VCaP (cell line): ENCODE measurements at regions not wholly inside any gene's neighbourhood (a gene's known extent, or its start where the extent isn't known, plus 50 kb on each side); places are given as distances from the start of the nearest gene placed in this dataset.

Experiments
- H3K27ac ChIP-seq: fragments of 450-650 bp; 2 replicates; pipeline ENCODE4 v1.5.1; 2017
- CTCF ChIP-seq: fragments of 450-650 bp; conservative IDR thresholded peaks from 2 replicates; pipeline ENCODE4 v1.5.1; 2017; ENCODE audit warnings: mild to moderate bottlenecking, moderate library complexity

DNA sequence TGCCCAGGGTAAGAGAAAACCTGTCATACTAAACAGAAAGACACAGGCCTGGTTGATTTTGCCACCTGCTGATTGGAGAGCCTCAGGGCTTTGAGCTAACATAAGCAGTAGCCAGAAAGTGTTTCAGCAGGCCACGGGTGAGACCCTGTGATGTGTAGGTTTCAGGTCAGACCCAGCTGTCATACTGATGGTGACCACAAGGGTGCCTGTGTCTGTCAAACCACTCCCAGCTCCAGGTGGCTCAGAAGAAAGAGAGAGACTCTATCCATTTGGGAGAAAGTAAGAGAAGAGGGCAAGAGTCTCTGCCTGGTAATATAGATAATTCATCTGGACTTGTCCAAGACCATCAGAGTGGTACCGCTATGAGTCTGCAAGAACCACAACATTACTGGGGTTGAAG lies 72.8 kb upstream of the NLRP2B start:
- H3K27ac ChIP-seq: no peak overlapping the region
- TF ChIP-seq CTCF: no peak

- H3K27ac ChIP-seq: no peak overlapping the region
- no peak for TF ChIP-seq CTCF
Measured at GRCh38 chrX:57741107-57741506, 61.0 kb upstream of the NLRP2B start.

GRCh38 chrX:57737881-57738280 lies 57.8 kb upstream of the NLRP2B start:
- no peak overlapping the region for H3K27ac ChIP-seq
- TF ChIP-seq CTCF: no peak
